GM18499 (cell line): ENCODE measurements at regions not wholly inside any gene's neighbourhood (a gene's known extent, or its start where the extent isn't known, plus 50 kb on each side); places are given as distances from the start of the nearest gene placed in this dataset.

ENCODE experiments used
- ATAC-seq: cut with Tn5 transposase; IDR thresholded peaks from one replicate; pipeline ENCODE4 v1.9.1; 2021; ENCODE audit warnings: moderate number of reproducible peaks; ENCODE audit not compliant: insufficient read depth, unreplicated experiment

- no peak for ATAC-seq
Observed at GRCh38 chr5:123787136-123787535, 275.2 kb downstream of the CSNK1G3 start.

- ATAC-seq: no peak
Observed at GRCh38 chr5:123786411-123786810, 274.4 kb downstream of the CSNK1G3 start.

GRCh38 chr5:123785162-123786071 is 273.4 kb downstream of the CSNK1G3 start:
- ATAC-seq: no peak

GRCh38 chr5:123783421-123783820 is 271.4 kb downstream of the CSNK1G3 start:
- no peak for ATAC-seq

- no peak for ATAC-seq
Observed at GRCh38 chr5:123778641-123779040, 266.7 kb downstream of the CSNK1G3 start.

- ATAC-seq: no peak
Observed at GRCh38 chr5:123776761-123777160, 264.8 kb downstream of the CSNK1G3 start.

- no peak for ATAC-seq
Observed at GRCh38 chr5:123771715-123772114, 259.7 kb downstream of the CSNK1G3 start.

GRCh38 chr5:123763201-123763600 is 251.2 kb downstream of the CSNK1G3 start:
- ATAC-seq: no peak

GRCh38 chr5:123756816-123757215 is 244.8 kb downstream of the CSNK1G3 start:
- no peak for ATAC-seq

- no peak for ATAC-seq
Observed at GRCh38 chr5:123756318-123756665, 244.3 kb downstream of the CSNK1G3 start.

GRCh38 chr5:123755653-123756317 is 243.8 kb downstream of the CSNK1G3 start:
- ATAC-seq: no peak

GRCh38 chr5:123754908-123755307 is 242.9 kb downstream of the CSNK1G3 start:
- no peak for ATAC-seq

GRCh38 chr5:123753937-123754891 is 242.2 kb downstream of the CSNK1G3 start:
- no peak for ATAC-seq

- no peak for ATAC-seq
Observed at GRCh38 chr5:123753180-123753936, 241.4 kb downstream of the CSNK1G3 start.

GRCh38 chr5:123752552-123753179 is 240.7 kb downstream of the CSNK1G3 start:
- no peak for ATAC-seq

- no peak for ATAC-seq
Observed at GRCh38 chr5:123751670-123752069, 239.7 kb downstream of the CSNK1G3 start.

GRCh38 chr5:123748239-123748638 is 236.3 kb downstream of the CSNK1G3 start:
- ATAC-seq: no peak

- ATAC-seq: no peak
Observed at GRCh38 chr5:123746683-123747360, 234.8 kb downstream of the CSNK1G3 start.
